Hematopoietic multipotent progenitor cell treated with erythropoietin and hydrocortisone succinate and interleukin-3 and kit ligand, for 6 days (in vitro differentiated cells): ENCODE measurements at regions not wholly inside any gene's neighbourhood (a gene's known extent, or its start where the extent isn't known, plus 50 kb on each side); places are given as distances from the start of the nearest gene placed in this dataset.
"Not testable (repeated sequence)": the region's sequence is repeated elsewhere in the genome, so short reads cannot be mapped to it uniquely, and the experiment has no call there.

Experiments used
- DNase-seq: peaks from one replicate; pipeline ENCODE4 v3.0.0-alpha.2; 2015

DNA sequence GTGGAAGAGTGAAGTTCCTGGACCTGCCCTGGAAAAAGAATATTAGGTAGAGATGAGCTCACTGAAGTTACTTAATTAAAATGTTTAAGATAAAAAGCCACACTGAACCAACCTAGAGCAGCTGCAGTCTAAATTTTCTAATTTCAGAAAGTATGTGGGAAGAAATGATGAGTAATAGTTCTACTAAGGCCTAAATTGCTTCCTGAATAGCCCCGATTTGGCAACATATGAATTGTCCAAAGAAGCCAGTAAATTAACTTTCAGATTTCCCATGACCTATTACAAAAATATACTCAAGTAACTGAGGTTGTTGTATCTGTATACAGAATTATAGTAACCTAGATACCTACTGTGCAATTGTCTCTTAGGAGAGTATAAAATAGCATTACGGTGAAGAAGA is 312.6 kb downstream of the IPMK start:
- no peak for DNase-seq

DNA sequence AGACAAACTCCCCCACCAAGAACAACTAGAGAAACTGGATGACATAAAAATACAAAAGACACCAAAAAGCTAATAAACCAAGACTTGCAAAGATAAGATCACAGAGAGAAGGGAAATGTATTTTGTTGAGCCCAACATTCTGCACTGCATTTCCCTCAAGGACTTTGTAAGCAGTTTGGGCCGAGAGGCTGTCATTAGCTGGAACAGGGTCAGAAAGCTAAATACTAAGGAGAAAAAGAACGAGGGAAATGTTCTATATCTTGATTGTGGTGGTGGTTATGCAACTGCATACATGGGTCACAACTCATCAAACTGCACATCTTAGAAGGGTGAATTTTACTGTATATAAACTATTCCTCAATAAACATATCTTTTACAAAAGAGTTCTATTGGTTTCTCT is 315.0 kb downstream of the IPMK start:
- DNase-seq: no peak

DNA sequence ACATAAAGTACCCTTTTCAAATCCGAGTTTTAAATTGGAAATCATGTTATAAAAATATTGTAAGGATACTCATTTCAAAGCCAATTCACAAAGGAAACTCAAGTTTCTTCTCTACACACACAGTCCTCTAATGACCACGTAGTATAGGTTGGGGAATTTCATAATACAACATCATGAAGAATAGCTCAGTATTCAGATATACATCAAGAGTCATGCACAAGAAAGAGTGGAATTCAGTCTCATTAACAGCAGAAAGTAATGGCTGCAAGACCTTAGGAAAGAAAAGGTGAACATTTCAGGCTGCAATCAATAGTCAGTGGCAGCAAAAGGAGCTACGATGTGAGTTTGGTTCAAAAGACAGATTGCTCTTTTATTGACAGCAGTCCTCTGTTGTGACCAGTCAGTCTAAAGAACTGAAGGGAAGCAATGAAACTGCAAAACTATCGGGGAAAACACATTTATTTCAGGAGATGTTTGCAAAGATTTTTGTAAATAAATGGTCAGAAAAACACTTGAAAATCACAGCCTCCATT is 317.2 kb downstream of the IPMK start:
- DNase-seq: no peak

DNA sequence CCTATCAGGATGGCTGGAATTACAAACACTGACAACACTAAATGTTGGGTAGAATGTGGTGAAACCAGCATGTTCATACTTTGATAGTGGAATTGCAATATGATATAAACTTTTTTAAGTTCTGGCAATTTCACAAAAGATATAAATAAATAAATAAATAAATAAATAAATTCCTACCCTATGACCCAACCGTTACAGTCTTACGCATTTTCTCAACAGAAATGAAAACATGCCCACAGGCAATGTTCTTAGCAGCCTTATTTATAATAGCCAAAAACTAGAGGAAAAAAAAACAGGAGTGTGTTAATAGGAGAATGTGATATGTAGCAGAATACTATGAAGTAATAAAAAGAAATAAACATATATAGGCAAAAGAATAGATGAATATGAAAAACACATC is 318.9 kb downstream of the IPMK start:
- no peak for DNase-seq

DNA sequence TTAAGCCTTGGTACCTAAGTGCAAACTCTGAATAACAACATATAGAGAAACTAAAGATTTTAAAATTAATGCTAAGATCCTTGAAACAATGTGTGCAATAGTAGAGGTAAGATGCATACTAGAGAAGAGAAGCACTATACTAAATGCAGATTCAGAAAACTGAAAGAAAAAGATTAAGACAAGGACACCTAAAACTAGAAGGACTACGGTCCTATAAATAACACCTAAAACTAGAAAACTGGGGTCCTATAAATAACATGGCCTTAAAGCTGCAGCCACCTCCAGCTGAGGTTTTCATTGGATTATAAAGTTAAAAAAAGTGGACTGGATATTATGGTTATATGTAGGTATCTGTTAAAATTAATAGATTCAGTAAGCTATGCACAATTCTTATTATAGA is 320.9 kb downstream of the IPMK start:
- no peak for DNase-seq

DNA sequence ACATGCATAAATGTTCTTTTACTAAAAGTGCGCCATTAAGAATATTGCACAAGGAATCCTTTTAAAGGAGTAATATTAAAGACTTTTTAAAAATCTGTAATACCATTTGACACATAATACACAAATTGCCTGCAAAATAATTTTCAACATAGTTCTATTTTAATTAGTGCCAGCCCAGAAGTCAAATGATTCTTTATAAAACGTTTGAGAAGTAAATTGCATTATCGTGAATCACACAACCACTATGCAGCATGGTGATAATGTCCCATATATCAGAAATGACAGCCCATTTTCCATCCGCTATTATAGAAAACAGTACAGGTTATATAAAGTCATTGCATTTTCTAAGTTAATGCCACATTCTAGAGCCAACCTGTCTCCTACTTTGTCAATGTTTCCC is 324.0 kb downstream of the IPMK start:
- no peak for DNase-seq

DNA sequence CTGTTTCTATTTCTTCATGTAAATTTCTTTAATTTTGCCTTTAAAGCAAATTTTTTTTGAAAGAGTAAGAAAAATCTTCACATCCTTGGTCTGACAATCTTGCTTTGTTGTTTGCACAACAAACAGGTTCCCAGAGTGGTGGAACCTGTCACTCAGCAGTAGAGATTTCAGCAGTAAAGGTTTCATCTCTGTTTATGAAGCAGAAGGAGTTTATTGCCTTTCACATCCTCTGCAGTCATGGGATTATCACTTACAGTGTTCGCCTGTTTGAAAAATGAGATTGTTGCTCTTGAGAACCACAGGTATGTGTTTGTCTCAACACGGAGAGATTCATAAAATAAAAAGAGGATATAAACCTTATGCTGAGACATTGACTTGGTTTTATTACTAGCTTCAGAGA is 342.6 kb downstream of the IPMK start:
- no peak for DNase-seq

DNA sequence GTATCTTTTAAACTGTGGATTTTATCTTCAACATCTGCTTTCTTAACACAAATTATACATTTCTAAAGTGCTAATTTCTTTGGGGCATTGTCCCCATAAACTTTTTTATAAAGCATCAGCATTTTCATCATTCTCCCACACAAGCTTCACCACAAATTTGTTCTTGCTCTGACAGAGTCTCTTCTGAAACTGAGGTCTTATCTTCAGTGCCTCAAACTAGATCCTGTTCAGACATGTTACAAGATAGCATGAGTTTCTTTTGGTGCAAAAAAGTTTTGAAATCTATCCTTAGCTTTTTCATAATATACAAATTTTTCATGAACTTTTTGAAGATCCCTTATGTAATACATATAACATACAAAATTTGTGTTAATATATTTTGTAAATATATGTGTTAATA is 346.6 kb downstream of the IPMK start:
- DNase-seq: no peak

DNA sequence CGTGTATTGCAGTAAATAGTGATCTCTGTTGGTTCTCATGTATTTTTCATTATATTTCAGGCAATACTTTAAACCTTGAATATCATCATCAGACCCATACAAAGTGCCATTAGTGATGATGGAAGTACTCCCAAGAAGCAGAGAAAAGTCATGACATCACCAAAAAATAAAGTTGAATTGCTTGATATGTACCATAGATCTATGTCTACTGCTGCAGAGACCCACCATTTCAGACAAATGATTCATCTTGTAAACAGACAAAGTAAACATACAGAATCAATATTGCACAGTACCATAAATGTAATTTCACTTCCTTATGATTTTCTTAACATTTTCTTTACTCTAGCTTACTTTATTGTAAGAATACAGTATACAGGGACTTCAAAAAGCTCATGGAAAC is 347.8 kb downstream of the IPMK start:
- DNase-seq: no peak

DNA sequence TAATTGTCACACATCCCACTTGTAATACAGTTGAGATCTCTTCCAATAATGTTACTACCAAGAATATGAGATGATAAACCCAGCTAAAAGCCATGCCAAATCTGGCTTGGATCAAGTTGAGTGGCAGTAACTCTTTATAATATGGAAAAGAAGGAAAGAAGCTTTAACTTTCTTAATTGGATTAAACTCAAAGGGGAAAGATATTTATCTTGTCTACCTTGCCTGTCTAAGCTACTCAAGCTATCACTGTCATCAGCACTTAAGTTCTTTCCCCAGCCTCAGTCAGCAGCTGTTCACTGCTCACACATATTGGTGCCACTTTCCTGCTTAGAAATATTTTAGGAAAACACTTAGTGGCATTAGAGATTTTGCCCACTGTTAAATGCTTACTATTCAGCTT is 350.7 kb downstream of the IPMK start:
- no peak for DNase-seq

DNA sequence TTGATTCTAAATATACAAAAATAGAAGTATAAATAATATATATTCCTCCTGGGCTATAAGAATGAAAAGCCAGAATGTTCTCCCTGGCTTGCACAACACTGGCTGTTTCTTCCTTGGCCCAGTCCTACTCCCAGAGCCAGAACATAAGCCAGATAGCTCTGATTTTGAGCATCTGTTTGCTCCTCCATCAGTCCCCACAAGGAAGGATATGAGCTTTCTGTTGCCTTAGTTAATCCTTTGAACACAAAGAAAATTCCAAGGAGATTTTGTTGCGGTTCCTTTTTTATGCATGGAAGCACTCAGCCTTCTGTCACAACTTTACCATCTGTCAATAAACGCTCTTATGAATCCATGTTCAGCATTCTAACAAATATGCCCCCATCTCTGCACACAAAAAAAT is 361.8 kb downstream of the IPMK start:
- no peak for DNase-seq

DNA sequence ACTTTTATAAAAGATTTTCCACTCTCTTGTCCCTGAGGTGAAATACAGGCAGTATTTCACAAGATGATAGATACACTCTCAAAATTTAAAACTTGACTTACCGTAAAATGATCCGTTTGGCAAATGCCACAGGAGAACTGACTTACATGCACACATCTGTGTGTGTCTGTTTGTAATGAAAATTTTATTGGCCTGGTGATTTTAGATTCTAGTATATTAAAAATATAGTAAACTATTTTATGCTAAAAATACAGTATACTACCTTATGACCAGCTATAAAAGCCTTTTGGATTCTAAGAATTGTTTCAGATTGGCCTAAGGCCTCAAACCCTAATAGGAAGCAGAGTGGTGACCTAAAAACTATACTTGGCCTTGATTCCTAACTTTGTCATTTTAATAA is 362.7 kb downstream of the IPMK start:
- no peak for DNase-seq

DNA sequence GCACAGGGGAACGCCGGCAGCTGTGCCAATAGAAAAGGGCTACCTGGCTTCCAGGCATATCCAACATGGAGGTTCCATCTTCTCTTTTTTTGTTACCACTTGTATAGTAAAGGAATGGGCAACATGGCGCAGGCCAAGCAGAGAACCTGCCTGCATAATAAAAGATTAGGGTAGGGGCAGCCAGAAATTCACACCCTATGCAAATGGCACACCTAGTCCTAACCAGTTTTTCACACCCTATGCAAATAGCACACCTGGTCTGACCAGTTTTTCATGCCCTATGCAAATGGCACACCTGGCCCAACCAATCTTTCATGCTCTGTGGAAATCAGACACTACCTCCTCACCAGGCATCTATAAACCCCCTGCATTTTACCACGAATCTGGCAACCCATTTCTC is 369.5 kb downstream of the IPMK start:
- DNase-seq: no peak

DNA sequence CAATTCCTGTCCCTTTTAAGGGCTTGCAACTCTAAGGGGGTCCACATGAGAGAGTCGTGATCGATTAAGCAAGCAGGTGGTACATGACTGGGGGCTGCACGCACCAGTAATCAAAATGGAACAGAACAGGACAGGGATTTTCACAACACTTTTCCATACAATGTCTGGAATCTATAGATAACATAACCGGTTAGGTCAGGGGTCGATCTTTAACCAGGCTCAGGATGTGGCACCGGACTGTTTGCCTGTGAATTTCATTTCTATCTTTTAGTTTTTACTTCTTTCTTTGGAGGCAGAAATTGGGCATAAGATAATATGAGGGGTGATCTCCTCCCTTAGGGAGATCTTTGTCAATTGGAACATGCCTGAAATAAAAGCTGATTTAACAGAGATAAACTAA is 370.1 kb downstream of the IPMK start:
- no peak for DNase-seq

DNA sequence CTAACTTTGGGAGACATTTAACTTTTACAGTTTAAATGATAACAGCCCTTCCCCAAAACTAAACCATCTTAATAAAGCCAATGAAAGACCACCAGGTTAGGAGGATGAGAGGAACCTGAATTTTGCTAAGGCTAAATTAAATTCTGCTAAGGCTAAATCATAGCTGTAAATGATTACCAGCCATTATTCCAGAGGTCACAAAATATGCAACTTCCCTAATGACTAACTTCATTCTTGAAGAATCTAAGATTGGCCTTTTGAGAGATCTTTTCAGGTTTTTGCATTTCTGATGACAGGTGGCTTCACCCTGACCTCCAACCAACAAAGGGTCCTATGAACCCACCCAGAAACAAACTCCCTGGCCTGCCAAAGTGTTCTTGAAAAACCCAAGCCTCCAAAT is 373.3 kb downstream of the IPMK start:
- no peak for DNase-seq

DNA sequence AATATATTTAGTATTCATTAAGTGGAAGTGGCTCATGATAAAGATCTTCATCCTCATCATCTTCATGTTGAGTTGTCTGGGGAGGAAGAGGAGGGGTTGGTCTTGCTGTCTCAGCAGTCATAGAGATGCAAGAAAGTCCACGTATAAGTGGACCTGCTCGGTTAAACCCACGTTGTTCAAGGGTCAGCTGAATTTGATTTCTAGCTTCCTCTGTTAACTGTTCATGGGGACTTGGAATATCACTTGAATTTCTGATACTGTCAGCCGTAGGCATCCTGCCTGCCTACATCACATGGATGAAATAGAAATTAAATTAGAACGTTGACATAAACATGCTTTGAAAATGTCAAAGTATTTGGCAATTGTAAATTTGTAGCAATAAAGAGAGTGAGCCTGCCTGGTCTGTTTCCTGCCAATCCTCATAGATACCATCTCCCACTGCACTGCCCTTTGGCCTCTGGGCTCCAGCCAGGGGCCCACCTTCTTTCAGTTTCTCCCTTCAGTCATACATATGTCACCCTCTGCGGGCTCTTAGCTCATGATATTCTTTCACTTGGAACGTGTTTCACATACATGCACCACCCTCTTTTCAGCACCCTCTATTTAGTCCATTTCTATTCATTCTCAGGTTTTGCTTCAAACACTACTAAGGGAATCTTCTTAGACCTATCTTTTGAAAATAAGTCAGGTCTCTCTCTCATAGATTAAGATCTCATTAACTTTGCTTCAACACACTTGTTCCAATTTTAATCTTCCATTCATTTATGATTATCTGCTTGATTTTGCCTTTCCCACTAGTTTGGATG is 376.3 kb downstream of the IPMK start:
- no peak for DNase-seq

DNA sequence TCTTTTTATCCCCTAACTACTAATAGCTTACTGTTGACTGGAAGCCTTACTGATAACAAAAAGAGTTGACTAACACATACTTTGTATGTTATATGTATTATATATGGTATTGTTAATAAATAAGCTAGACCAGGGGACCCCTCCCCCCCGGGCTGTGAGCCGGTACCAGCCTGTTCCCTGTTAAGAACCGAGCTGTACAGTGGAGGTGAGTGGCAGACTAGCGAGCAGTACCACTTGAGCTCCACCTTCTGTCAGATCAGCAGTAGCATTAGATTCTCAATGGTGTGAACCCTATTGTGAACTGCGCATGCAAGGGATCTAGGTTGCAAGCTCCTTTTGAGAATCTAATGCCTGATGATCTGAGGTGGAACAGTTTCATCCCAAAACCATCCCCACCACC is 377.0 kb downstream of the IPMK start:
- no peak for DNase-seq

DNA sequence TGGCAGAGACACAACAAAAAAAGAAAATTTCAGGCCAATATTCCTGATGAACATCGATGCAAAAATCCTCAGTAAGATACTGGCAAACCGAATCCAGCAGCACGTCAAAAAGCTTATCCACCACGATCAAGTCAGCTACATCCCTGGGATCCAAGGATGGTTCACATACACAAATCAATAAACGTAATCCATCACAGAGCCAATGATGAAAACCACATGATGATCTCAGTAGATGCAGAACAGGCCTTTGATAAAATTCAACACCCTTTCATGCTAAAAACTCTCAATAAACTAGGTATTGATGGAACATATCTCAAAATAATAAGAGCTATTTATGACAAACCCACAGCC is 382.1 kb downstream of the IPMK start:
- DNase-seq: not testable (repeated sequence)

DNA sequence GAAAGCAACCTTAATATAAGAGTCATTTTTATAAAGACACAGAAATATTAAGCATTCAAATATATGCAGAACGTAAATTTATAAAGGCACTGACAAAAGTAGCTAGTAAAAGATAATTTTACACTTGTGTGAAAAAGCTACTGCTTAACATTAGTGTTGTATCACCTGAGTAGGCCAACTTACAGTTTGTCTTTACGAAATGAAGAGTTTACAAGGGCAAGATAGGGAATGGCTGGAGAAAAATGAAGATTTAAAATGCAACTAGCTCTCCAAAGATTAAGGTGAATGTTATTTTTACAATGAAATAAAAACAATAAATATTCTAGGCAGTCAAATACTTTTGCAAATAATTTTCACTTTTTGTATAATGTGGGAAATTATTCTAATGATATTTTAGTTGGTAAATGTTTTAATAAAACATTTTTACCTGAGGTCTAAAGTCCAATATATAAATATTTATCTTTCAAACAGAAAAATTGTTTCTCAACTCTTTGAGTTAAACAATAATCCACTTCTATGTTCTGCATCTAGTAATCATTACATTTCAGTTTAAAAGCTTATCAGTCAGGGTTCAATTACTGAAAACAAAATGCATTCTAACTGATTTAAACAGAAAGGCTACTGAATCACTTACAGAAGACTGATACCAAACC is 382.6 kb downstream of the IPMK start:
- DNase-seq: no peak

DNA sequence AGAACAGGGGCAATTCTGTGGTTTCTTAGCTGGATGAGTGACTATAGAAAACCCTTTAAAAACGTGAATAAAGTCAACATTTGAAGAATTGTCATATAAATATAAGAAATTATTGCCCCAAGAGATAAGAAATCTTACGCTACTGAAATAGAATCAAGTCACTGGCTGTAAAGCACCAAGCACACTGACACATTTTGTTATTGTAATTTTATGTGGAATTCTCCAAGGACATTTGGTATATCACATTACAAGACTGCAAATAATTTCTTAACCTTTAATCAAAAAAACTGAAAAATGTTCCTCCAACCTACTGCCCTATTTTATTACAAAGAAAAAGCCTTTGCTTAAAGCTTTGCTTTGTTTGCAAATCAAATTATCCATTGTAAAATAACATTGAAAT is 383.3 kb downstream of the IPMK start:
- DNase-seq: no peak

DNA sequence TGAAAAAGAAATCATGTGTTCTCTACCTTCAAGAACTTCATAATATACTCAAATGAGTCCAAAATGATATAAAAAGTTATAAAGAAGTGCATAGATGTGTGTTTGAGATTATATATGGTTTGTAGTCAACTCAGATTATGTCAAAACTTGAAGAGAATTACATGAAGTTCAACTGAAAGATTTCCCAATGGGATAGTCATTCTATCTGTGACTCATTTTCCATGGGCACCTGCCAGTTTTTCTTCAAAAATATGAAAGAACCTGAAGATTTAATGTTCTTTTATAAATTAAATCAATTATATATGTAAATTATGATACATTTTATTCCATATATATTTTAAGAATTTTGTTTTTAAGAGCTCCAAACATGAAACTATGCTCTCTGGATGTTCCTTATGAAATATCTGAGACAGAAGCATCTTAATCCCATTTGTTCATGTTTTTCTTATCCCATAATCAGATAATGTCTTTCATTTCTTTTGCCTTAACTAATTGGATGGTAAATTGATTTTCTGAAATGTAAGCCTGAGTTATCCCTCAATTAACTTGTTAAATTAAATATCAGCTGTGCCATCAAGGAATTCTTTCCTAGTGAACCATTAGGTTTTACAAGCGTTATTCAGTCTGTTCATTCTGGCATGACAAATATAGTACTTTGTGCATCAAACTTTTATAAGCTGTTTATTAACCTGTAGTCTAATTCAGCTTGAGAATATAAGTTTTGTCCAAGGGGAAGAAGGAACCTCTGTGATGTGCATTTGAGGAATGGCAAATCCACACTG is 387.1 kb downstream of the IPMK start:
- no peak for DNase-seq

DNA sequence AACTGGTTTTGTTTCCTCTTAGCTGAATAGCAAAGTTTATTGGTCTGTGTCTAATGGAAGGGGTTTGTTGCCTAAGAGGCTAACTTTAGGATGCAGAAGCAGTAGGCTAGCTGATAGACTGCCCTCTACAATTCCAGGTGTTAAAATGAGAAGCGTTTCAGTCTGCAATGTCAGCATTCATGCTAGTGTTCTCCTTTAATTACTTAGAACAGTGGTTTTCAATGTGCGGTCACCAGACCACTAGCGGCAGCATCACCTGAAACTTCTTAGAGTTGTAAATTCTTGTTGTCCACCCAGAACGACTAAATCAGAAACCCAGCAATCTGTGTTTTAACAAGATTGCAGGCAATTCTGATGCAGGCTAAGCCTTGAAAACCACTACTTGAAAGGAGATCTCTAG is 392.9 kb downstream of the IPMK start:
- no peak for DNase-seq

DNA sequence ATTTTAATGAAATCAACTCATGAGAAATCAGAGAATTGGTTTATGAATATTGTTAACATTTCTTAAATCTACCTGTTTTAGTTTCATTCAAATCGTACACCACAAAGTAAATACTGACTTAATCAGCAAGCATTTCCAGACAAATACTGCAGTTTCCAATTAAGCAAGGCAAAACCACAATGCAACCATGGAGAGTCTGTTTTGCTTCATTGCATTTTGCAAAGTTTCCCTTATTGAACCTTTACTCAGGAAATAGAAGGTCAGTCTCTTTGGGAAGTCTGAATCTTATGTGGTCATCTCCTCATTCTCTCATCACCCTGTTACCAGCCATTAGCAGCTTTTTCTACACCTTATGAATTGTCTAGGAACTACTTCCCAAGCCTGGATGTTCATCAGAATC is 400.5 kb downstream of the IPMK start:
- DNase-seq: no peak
